C4-2B (cell line): ENCODE measurements at regions not wholly inside any gene's neighbourhood (a gene's known extent, or its start where the extent isn't known, plus 50 kb on each side); places are given as distances from the start of the nearest gene placed in this dataset.
"Not testable (repeated sequence)": the region's sequence is repeated elsewhere in the genome, so short reads cannot be mapped to it uniquely, and the experiment has no call there.

Experiments used
- H3K27ac ChIP-seq: fragments of 450-650 bp; 2 replicates; pipeline ENCODE4 v1.5.1; 2017
- ZFX ChIP-seq: fragments of 450-650 bp; IDR thresholded peaks from 2 replicates; pipeline ENCODE4 v1.6.1; 2017
- TF ChIP-seq, protein P1 (sequence below): fragments of 450-650 bp; conservative IDR thresholded peaks from 2 replicates; pipeline ENCODE4 v1.5.1; 2017; ENCODE audit warnings: mild to moderate bottlenecking

DNA sequence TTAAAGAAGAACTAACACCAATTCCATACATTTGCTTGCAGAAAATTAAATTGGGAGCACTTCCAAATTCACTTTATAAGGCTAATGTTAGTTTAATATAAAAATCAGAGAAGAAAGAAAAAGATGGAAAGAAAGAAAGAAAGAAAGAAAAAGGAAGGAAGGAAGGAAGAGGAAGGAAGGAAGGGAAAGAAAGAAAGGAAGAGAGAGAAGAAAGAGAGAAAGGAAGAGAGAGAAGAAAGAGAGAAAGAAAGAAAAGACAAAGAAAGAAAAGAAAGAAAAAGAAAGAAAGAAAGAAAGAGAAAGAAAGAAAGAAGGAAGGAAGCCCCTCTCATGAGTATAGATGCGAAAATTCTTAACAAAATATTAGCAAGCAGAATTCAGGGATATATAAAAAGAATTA is 267.7 kb downstream of the RPAP3 start:
- H3K27ac ChIP-seq, result no peak overlapping the region
- TF ChIP-seq, protein P1, sequence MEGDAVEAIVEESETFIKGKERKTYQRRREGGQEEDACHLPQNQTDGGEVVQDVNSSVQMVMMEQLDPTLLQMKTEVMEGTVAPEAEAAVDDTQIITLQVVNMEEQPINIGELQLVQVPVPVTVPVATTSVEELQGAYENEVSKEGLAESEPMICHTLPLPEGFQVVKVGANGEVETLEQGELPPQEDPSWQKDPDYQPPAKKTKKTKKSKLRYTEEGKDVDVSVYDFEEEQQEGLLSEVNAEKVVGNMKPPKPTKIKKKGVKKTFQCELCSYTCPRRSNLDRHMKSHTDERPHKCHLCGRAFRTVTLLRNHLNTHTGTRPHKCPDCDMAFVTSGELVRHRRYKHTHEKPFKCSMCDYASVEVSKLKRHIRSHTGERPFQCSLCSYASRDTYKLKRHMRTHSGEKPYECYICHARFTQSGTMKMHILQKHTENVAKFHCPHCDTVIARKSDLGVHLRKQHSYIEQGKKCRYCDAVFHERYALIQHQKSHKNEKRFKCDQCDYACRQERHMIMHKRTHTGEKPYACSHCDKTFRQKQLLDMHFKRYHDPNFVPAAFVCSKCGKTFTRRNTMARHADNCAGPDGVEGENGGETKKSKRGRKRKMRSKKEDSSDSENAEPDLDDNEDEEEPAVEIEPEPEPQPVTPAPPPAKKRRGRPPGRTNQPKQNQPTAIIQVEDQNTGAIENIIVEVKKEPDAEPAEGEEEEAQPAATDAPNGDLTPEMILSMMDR, result no peak
- TF ChIP-seq ZFX, result no peak

DNA sequence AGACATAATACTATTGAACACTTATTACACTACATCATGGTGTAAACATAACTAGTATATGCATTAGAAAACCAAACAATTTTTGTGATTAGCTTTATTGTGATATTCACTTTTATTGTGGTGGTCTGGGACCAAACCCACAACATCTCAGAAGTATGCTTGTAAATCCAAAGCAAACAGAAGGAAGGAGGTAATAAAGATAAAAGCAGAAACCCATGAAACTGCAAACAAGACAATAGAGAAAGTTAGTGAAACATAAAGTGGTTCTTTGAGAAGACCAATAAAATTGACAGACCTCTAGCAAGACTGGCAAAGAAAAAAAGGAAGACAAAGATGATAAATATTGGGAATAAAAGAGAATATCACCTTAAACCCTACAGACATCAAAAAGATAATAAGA is 268.3 kb downstream of the RPAP3 start:
- no peak overlapping the region for H3K27ac ChIP-seq
- TF ChIP-seq ZFX, result no peak
- TF ChIP-seq, protein P1, result no peak

DNA sequence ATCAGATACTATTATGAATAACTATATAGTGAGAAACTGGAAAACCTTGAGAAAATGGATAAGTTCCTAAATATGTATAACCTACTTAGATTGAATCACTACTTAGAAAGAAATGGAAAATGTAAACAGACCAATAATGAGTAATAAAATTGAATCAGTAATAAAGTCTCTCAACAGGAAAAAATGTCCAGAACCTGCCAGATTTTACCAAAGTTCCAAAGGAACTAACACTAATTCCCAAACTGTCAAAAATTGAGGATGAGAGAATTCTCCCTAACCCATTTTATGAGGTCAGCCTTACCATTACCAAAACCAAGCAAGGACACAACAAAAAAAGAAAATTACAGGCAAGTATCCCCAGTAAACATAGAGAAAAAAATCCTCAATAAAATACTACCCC is 272.0 kb downstream of the RPAP3 start:
- TF ChIP-seq ZFX, result no peak
- TF ChIP-seq, protein P1, result no peak
- no peak overlapping the region for H3K27ac ChIP-seq

DNA sequence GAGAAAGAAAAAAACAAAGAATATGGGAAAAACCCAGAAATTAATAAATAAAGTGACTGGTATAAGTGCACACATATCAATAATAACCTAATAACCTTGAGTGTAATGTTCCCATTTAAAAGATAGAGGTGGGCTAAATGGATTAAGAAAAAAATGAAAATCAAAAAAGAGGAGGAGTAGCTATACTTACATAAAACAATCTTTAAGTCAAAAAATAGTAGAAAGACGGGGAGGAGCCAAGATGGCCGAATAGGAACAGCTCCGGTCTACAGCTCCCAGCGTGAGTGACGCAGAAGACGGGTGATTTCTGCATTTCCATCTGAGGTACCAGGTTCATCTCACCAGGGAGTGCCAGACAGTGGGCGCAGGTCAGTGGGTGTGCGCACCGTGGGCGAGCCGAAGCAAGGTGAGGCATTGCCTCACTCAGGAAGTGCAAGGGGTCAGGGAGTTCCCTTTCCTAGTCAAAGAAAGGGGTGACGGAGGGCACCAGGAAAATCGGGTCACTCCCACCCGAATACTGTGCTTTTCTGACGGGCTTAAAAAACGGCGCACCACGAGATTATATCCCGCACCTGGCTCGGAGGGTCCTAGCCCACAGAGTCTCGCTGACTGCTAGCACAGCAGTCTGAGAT is 279.0 kb downstream of the RPAP3 start:
- H3K27ac ChIP-seq, result not testable (repeated sequence)

DNA sequence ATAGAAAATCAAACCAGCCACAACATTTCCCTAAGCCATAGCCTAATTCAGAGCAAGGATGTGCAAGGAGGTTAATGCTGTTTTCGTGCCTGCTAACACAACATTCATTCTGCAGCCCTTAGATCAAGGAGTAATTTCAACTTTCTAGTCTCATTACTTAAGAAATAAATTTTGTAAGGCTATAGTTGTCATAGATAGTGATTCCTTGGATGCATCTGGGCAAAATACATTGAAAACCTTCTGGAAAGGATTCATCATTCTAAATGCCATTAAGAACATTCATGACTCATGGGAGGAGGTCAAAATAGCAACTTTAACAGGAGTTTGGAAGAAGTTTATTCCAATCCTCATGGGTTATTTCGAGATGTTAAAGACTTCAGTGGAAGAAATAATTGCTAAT is 283.2 kb downstream of the RPAP3 start:
- TF ChIP-seq, protein P1, result no peak
- TF ChIP-seq ZFX, result no peak
- H3K27ac ChIP-seq, result no peak overlapping the region

DNA sequence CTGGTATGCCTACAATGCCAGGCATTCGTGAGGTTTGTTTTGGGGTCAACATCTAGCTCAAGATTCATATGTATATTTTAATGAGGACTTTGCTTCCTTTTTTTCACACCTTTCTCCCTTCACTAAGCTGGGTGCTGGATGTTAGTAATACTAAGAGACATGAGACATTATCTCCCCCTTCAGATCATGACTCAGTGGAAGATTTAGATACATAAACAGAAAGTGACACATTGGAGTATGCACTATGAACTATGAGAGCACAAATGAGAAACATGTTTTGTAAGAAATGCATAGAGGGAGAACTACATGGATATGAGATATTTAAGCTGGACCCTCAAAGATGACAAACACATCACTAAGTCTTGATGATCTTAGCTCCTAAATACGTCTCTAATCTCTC is 286.3 kb downstream of the RPAP3 start:
- TF ChIP-seq ZFX, result no peak
- TF ChIP-seq, protein P1, result no peak
- no peak overlapping the region for H3K27ac ChIP-seq

DNA sequence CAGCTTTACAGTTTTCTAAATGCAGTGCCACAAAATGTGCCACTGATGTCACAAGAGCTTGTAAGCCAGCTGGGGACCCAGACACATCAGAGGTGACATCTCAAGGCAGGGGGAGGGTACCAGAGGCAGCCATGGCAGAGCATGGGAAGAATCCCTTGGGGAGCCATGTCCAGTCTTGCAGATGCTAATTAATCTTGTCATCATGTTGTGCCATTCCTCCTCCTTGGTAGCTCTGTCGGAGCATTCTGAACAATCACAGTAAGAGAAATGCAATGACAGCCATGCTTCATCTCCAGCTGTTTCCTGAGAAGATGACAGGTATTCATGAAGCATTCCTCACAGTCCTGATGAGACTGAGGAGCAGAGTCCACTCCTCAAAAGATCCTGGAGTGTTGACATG is 287.9 kb downstream of the RPAP3 start:
- H3K27ac ChIP-seq, result no peak overlapping the region
- TF ChIP-seq ZFX, result no peak
- TF ChIP-seq, protein P1, result no peak

DNA sequence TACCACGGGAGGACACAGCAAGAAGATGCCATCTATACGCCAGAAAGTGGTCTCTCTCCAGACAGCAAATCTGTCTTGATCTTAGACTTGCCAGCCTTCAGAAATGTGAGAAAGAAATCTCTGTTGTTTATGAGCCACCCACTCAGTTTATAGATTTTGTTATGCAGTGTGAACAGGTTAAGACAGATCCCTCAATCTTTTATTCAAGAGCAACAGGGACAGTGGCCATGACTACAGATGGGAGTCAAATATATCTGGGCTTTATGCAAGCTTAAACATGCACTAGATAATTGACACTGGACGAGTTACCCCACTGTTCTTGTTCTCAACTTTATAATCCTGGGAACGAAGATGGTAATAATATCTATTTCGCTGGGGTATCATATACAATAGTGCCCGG is 288.7 kb downstream of the RPAP3 start:
- no peak overlapping the region for H3K27ac ChIP-seq
- TF ChIP-seq, protein P1, result no peak
- no peak for TF ChIP-seq ZFX
